OCI-LY1 (cell line): ENCODE measurements at regions not wholly inside any gene's neighbourhood (a gene's known extent, or its start where the extent isn't known, plus 50 kb on each side); places are given as distances from the start of the nearest gene placed in this dataset.

Experiments used
- EZH2 ChIP-seq: fragments of 200-600 bp; sonication (generic), shearing (Covaris generic); IDR thresholded peaks from 2 replicates; pipeline ENCODE4 v1.8.0; 2017; ENCODE audit warnings: borderline replicate concordance, mixed run types, mild to moderate bottlenecking, antibody characterized with exemption, low read length, moderate library complexity, mixed read lengths
- TF ChIP-seq, protein P1 (sequence below): fragments of 200-600 bp; sonication (generic), shearing (Covaris generic); IDR thresholded peaks from 2 replicates; pipeline ENCODE4 v1.5.1; 2017; ENCODE audit warnings: mild to moderate bottlenecking, antibody characterized with exemption, low read length, moderate library complexity, mixed read lengths

DNA sequence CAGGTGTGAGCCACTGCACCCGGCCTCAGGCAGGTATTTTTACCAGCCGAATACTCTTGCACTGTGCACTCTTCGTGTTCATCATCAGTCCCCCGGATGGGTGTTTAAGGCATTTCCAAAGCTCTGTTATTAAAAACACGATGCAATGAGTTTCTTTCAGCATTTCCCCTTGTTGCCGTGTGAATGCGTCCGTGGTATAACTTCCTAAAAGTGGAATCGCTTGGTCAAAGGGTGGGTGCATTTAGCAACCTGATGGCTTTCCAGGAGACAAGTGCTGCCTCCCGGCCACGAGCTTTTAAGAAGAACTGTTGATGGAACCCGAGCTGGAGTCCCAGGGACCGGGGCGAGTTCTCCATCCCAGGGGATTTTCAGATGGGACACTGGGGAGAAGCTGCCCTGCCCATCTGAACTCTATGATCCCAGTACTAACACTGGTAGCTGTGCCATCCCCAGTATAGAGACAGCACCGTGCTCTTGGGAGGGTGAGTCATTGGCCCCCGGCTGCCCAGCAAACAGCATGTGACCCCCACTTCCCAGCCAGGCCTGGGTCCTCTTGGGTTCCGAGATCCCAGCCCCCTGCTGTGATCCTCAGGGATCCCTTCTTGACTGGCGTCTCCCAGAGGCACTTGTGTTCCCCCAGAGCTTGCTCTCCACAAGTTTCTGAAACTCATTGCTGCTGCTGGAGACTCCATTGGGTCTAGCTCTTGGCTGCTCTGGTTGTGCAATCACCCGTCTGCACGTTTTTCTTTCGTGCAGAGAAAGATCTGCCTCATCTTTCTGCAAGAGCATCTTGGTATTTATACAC lies 169.5 kb upstream of the IER5L start:
- TF ChIP-seq, protein P1, sequence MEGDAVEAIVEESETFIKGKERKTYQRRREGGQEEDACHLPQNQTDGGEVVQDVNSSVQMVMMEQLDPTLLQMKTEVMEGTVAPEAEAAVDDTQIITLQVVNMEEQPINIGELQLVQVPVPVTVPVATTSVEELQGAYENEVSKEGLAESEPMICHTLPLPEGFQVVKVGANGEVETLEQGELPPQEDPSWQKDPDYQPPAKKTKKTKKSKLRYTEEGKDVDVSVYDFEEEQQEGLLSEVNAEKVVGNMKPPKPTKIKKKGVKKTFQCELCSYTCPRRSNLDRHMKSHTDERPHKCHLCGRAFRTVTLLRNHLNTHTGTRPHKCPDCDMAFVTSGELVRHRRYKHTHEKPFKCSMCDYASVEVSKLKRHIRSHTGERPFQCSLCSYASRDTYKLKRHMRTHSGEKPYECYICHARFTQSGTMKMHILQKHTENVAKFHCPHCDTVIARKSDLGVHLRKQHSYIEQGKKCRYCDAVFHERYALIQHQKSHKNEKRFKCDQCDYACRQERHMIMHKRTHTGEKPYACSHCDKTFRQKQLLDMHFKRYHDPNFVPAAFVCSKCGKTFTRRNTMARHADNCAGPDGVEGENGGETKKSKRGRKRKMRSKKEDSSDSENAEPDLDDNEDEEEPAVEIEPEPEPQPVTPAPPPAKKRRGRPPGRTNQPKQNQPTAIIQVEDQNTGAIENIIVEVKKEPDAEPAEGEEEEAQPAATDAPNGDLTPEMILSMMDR, result no peak
- TF ChIP-seq EZH2, result no peak
